ENCODE measurements at regions not wholly inside any gene's neighbourhood (a gene's known extent, or its start where the extent isn't known, plus 50 kb on each side); places are given as distances from the start of the nearest gene placed in this dataset.

DNA sequence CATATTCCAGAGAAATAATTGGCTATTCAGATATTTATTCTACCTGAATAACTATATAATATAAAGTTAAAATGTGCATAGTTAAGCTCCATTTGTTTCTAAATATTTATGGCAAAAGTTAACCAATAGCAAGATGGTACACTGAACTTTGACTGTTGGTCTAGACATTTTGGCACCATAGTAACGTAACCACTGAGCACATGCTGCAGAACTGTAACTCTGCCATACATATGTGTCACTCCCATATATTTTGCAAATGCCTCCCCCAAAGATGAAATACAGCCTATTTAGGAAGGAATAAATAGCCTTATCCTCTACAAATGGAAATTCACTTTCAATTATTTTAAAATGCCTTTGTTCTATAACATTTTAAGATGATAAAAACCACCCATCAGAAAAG, 424.9 kb downstream of the CENPC start:
- TF ChIP-seq POLR2AphosphoS5 (IDR thresholded peaks at IDR 0.05) (no peak), POLR2A (IDR thresholded peaks at IDR 0.05) (no peak)
- TF ChIP-seq, protein P1, sequence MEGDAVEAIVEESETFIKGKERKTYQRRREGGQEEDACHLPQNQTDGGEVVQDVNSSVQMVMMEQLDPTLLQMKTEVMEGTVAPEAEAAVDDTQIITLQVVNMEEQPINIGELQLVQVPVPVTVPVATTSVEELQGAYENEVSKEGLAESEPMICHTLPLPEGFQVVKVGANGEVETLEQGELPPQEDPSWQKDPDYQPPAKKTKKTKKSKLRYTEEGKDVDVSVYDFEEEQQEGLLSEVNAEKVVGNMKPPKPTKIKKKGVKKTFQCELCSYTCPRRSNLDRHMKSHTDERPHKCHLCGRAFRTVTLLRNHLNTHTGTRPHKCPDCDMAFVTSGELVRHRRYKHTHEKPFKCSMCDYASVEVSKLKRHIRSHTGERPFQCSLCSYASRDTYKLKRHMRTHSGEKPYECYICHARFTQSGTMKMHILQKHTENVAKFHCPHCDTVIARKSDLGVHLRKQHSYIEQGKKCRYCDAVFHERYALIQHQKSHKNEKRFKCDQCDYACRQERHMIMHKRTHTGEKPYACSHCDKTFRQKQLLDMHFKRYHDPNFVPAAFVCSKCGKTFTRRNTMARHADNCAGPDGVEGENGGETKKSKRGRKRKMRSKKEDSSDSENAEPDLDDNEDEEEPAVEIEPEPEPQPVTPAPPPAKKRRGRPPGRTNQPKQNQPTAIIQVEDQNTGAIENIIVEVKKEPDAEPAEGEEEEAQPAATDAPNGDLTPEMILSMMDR (IDR thresholded peaks at IDR 0.05): no peak

Measured in breast epithelium (tissue), 3 donors.